SU-DHL-6 (cell line): ENCODE measurements at regions not wholly inside any gene's neighbourhood (a gene's known extent, or its start where the extent isn't known, plus 50 kb on each side); places are given as distances from the start of the nearest gene placed in this dataset.

Source experiments
- H2AFZ ChIP-seq: fragments of 200-600 bp; sonication (generic); 2 replicates; pipeline ENCODE4 v1.6.1; 2014; ENCODE audit warnings: low read depth, mild to moderate bottlenecking, moderate library complexity, mixed read lengths, antibody characterized with exemption, low read length; ENCODE audit not compliant: severe bottlenecking
- H3F3A ChIP-seq: fragments of 200-600 bp; shearing (Covaris generic); 2 replicates; pipeline ENCODE4 v1.6.0; 2016; ENCODE audit warnings: antibody characterized with exemption, mild to moderate bottlenecking; ENCODE audit not compliant: insufficient read depth
- H3K27ac ChIP-seq: fragments of 200-600 bp; sonication (generic); 2 replicates; pipeline ENCODE4 v1.5.1; 2016; ENCODE audit warnings: low read depth, mild to moderate bottlenecking, low read length, moderate library complexity, mixed read lengths
- H3K27me3 ChIP-seq: fragments of 200-600 bp; sonication (generic), shearing (Covaris generic); 2 replicates; pipeline ENCODE4 v1.6.0; 2014; ENCODE audit warnings: mild to moderate bottlenecking, low read length
- H3K36me3 ChIP-seq: fragments of 200-600 bp; sonication (generic); 2 replicates; pipeline ENCODE4 v1.6.1; 2014; ENCODE audit warnings: mild to moderate bottlenecking, low read length, mixed read lengths
- H3K4me2 ChIP-seq: fragments of 300-600, 200-600 bp; shearing (Covaris generic), sonication (generic); 2 replicates; pipeline ENCODE4 v1.6.0; 2014; ENCODE audit warnings: low read length, low read depth, mild to moderate bottlenecking; ENCODE audit not compliant: poor library complexity, severe bottlenecking
- H3K4me3 ChIP-seq: fragments of 200-600 bp; sonication (generic); 2 replicates; pipeline ENCODE4 v1.5.1; 2014; ENCODE audit warnings: antibody characterized with exemption, low read length, mild to moderate bottlenecking, mixed read lengths; ENCODE audit not compliant: insufficient read depth, poor library complexity, severe bottlenecking
- H3K79me2 ChIP-seq: fragments of 200-600 bp; sonication (generic); 2 replicates; pipeline ENCODE4 v1.6.1; 2014; ENCODE audit warnings: mild to moderate bottlenecking, low read length, moderate library complexity; ENCODE audit not compliant: insufficient read depth
- H3K9ac ChIP-seq: fragments of 200-600 bp; sonication (generic); 2 replicates; pipeline ENCODE4 v1.7.0; 2014; ENCODE audit warnings: mild to moderate bottlenecking, low read length
- H3K9me2 ChIP-seq: fragments of 200-600 bp; sonication (generic); replicated peaks from 2 replicates; pipeline ENCODE4 v1.6.1; 2014; ENCODE audit warnings: low read length; ENCODE audit not compliant: insufficient read depth
- H3K9me3 ChIP-seq: fragments of 200-600 bp; sonication (generic); 2 replicates; pipeline ENCODE4 v1.6.1; 2014; ENCODE audit warnings: low read length, mixed read lengths; ENCODE audit not compliant: insufficient read depth
- H4K20me1 ChIP-seq: fragments of 200-600 bp; sonication (generic); 2 replicates; pipeline ENCODE4 v1.6.1; 2014; ENCODE audit warnings: low read depth, mild to moderate bottlenecking, antibody characterized with exemption, low read length, moderate library complexity, mixed read lengths
- CTCF ChIP-seq: fragments of 200-600 bp; sonication (generic); IDR thresholded peaks from one replicate; pipeline ENCODE4 v1.5.1; 2017; ENCODE audit warnings: antibody characterized with exemption, mild to moderate bottlenecking, low read length, moderate library complexity; ENCODE audit not compliant: insufficient read depth, poor library complexity, severe bottlenecking
- EZH2phosphoT487 ChIP-seq: fragments of 200-600 bp; sonication (generic), shearing (Covaris generic); conservative IDR thresholded peaks from 2 replicates; pipeline ENCODE4 v1.6.1; 2018; ENCODE audit warnings: mild to moderate bottlenecking, antibody characterized with exemption, low read length, moderate library complexity, mixed read lengths

GRCh38 chr2:7358865-7359447 lies 441.7 kb downstream of the RNF144A start:
- Histone ChIP-seq H4K20me1 (no peaks in the 10 kb centered on the region), H3F3A (no peaks in the 10 kb centered on the region), H3K27ac (no peak overlapping the region), H3K9me2 (no peaks in the 10 kb centered on the region), H2AFZ (no peak overlapping the region), H3K36me3 (no peaks in the 10 kb centered on the region), H3K4me3 (no peak overlapping the region), H3K27me3 (no peaks in the 10 kb centered on the region), H3K79me2 (no peaks in the 10 kb centered on the region), H3K9me3 (no peaks in the 10 kb centered on the region), H3K9ac (no peak overlapping the region), H3K4me2 (no peak overlapping the region)
- TF ChIP-seq CTCF: no peak
- no peak for TF ChIP-seq EZH2phosphoT487

GRCh38 chr2:7363906-7364305 lies 446.7 kb downstream of the RNF144A start:
- Histone ChIP-seq H4K20me1 (no peaks in the 10 kb centered on the region), H3K9me3 (no peaks in the 10 kb centered on the region), H3K4me3 (no peak overlapping the region), H2AFZ (no peak overlapping the region), H3F3A (no peaks in the 10 kb centered on the region), H3K27me3 (peaks cover 3% of the 10 kb centered on the region; the same call in 1 of the 2 replicates), H3K36me3 (no peaks in the 10 kb centered on the region; the same call in 1 of the 2 replicates), H3K9ac (no peak overlapping the region), H3K79me2 (no peaks in the 10 kb centered on the region), H3K4me2 (no peak overlapping the region), H3K27ac (no peak overlapping the region), H3K9me2 (no peaks in the 10 kb centered on the region)
- TF ChIP-seq CTCF (no peak), EZH2phosphoT487 (no peak)

- H3K27ac ChIP-seq: no peak overlapping the region
- no peaks in the 10 kb centered on the region; the same call in 1 of the 2 replicates for H3K36me3 ChIP-seq
- H3K27me3 ChIP-seq: peaks cover 3% of the 10 kb centered on the region; the same call in 1 of the 2 replicates
- no peaks in the 10 kb centered on the region for H3F3A ChIP-seq
- H3K9me3 ChIP-seq: no peaks in the 10 kb centered on the region
- no peak overlapping the region for H3K4me2 ChIP-seq
- H3K4me3 ChIP-seq: no peak overlapping the region
- no peak overlapping the region for H3K9ac ChIP-seq
- no peak for TF ChIP-seq EZH2phosphoT487
- H2AFZ ChIP-seq: no peak overlapping the region
- H3K9me2 ChIP-seq: no peaks in the 10 kb centered on the region
- H3K79me2 ChIP-seq: no peaks in the 10 kb centered on the region
- no peaks in the 10 kb centered on the region for H4K20me1 ChIP-seq
Observed at GRCh38 chr2:7368211-7368610, 451.0 kb downstream of the RNF144A start.

GRCh38 chr2:7373156-7373555 lies 455.9 kb downstream of the RNF144A start:
- Histone ChIP-seq H3K36me3 (no peaks in the 10 kb centered on the region; the same call in 1 of the 2 replicates), H3K4me3 (no peak overlapping the region), H3K27ac (no peak overlapping the region), H3K4me2 (no peak overlapping the region), H3K9me2 (no peaks in the 10 kb centered on the region), H3K79me2 (no peaks in the 10 kb centered on the region), H4K20me1 (no peaks in the 10 kb centered on the region), H3F3A (no peaks in the 10 kb centered on the region), H2AFZ (no peak overlapping the region), H3K27me3 (no peaks in the 10 kb centered on the region), H3K9ac (no peak overlapping the region), H3K9me3 (no peaks in the 10 kb centered on the region)
- TF ChIP-seq CTCF (no peak), EZH2phosphoT487 (no peak)
